ENCODE measurements at regions not wholly inside any gene's neighbourhood (a gene's known extent, or its start where the extent isn't known, plus 50 kb on each side); places are given as distances from the start of the nearest gene placed in this dataset.
A peak's percentile ranks its signal among the peaks of the same experiment; 100 is the strongest.

GRCh38 chr11:15839061-15839460, 517.3 kb downstream of the SOX6 start:
- intact Hi-C loops (cut with DNase I; ENCODE audit: low total_unique reads) = no loop called here
- TF ChIP-seq CTCF (IDR thresholded peaks at IDR 0.05) = no peak
- TF ChIP-seq POLR2A (IDR thresholded peaks at IDR 0.05) = no peak
- no peak overlapping the region for H3K27ac ChIP-seq
- H3K9me3 ChIP-seq = no peaks in the 10 kb centered on the region
- no peaks in the 10 kb centered on the region for H3K36me3 ChIP-seq (ENCODE audit: low read depth, missing control alignments)
- DNase-seq = no peak
- 86 to 88% methylated on average over 3 of the region's 3 CpGs for WGBS, 2 donors
- H3K27me3 ChIP-seq = no peaks in the 10 kb centered on the region
- peaks cover 6% of the 10 kb centered on the region for H3K4me1 ChIP-seq
- no peak overlapping the region for H3K4me3 ChIP-seq

- DNase-seq = no peak
- peaks cover 8% of the 10 kb centered on the region for H3K4me1 ChIP-seq
- 84 to 93% methylated on average over 2 of the region's 2 CpGs for WGBS, 2 donors
- H3K4me3 ChIP-seq = no peak overlapping the region
- H3K36me3 ChIP-seq (ENCODE audit: low read depth, missing control alignments) = no peaks in the 10 kb centered on the region
- intact Hi-C loops (cut with DNase I; ENCODE audit: low total_unique reads) = no loop called here
- no peak for TF ChIP-seq POLR2A (IDR thresholded peaks at IDR 0.05)
- no peak for TF ChIP-seq CTCF (IDR thresholded peaks at IDR 0.05)
- no peak overlapping the region for H3K27ac ChIP-seq
- no peaks in the 10 kb centered on the region for H3K27me3 ChIP-seq
- H3K9me3 ChIP-seq = no peaks in the 10 kb centered on the region
Measured at GRCh38 chr11:15840966-15841365, 515.4 kb downstream of the SOX6 start.

- TF ChIP-seq CTCF (IDR thresholded peaks at IDR 0.05) (no peak), POLR2A (IDR thresholded peaks at IDR 0.05) (no peak)
- intact Hi-C loops (cut with DNase I; ENCODE audit: low total_unique reads) = no loop called here
- 78 to 82% methylated on average over 6 of the region's 6 CpGs for WGBS, 2 donors
- Histone ChIP-seq H3K36me3 (ENCODE audit: low read depth, missing control alignments) (no peaks in the 10 kb centered on the region), H3K27me3 (no peaks in the 10 kb centered on the region), H3K4me3 (no peak overlapping the region), H3K4me1 (peaks cover 8% of the 10 kb centered on the region), H3K27ac (no peak overlapping the region), H3K9me3 (no peaks in the 10 kb centered on the region)
- no peak for DNase-seq
Measured at GRCh38 chr11:15841931-15842740, 514.2 kb downstream of the SOX6 start.

GRCh38 chr11:15843309-15843872, 513.0 kb downstream of the SOX6 start:
- Histone ChIP-seq H3K36me3 (ENCODE audit: low read depth, missing control alignments) (no peaks in the 10 kb centered on the region), H3K4me3 (no peak overlapping the region), H3K27me3 (no peaks in the 10 kb centered on the region), H3K27ac (peak overlapping the region; percentile 9 to 41), H3K4me1 (peaks cover 8% of the 10 kb centered on the region), H3K9me3 (no peaks in the 10 kb centered on the region)
- intact Hi-C loops (cut with DNase I; ENCODE audit: low total_unique reads) = no loop called here
- whole genome bisulfite sequencing, 2 donors = 57 to 65% methylated on average over 10 of the region's 10 CpGs
- TF ChIP-seq POLR2A (IDR thresholded peaks at IDR 0.05) (no peak), CTCF (IDR thresholded peaks at IDR 0.05) (no peak)
- DNase-seq = peak; percentile 74

- no peaks in the 10 kb centered on the region for H3K27me3 ChIP-seq
Measured at GRCh38 chr11:15845261-15845660, 511.1 kb downstream of the SOX6 start.

More at GRCh38 chr11:15845261-15845660, 511.1 kb downstream of the SOX6 start:
- Histone ChIP-seq H3K36me3 (ENCODE audit: low read depth, missing control alignments) (no peaks in the 10 kb centered on the region), H3K27ac (no peak overlapping the region), H3K9me3 (no peaks in the 10 kb centered on the region), H3K4me1 (peaks cover 8% of the 10 kb centered on the region), H3K4me3 (no peak overlapping the region)
- no peak for TF ChIP-seq POLR2A (IDR thresholded peaks at IDR 0.05)
- TF ChIP-seq CTCF (IDR thresholded peaks at IDR 0.05) = no peak
- intact Hi-C loops (cut with DNase I; ENCODE audit: low total_unique reads) = no loop called here
- DNase-seq = no peak
